Activated CD4-positive, alpha-beta T cell treated with anti-CD3 and anti-CD28 coated beads for 24 hours (primary cell): ENCODE measurements at regions not wholly inside any gene's neighbourhood (a gene's known extent, or its start where the extent isn't known, plus 50 kb on each side); places are given as distances from the start of the nearest gene placed in this dataset.

Source experiments
- DNase-seq, 2 donors: peaks; one replicate each; pipeline ENCODE4 v3.0.0-alpha.2; 2020; ENCODE audit warnings: low read depth in 2 of 2

- no peak for DNase-seq
Measured at GRCh38 chr2:62565309-62565908, 59.4 kb upstream of the TMEM17 start.

GRCh38 chr2:62564380-62565137 lies 58.6 kb upstream of the TMEM17 start:
- no peak for DNase-seq

- no peak for DNase-seq
Measured at GRCh38 chr2:62561586-62561985, 55.6 kb upstream of the TMEM17 start.

- DNase-seq, result no peak
Measured at GRCh38 chr2:62559582-62559981, 53.6 kb upstream of the TMEM17 start.

- DNase-seq, result no peak
Measured at GRCh38 chr2:62558743-62559142, 52.7 kb upstream of the TMEM17 start.

GRCh38 chr2:62556086-62556485 lies 50.1 kb upstream of the TMEM17 start:
- no peak for DNase-seq
